Osteoblast (primary cell): ENCODE measurements at regions not wholly inside any gene's neighbourhood (a gene's known extent, or its start where the extent isn't known, plus 50 kb on each side); places are given as distances from the start of the nearest gene placed in this dataset.

Source experiments
- DNase-seq: peaks from one replicate; pipeline ENCODE4 v3.0.0; 2011; ENCODE audit warnings: low spot score, mixed read lengths; ENCODE audit not compliant: insufficient read length; ENCODE audit errors: missing footprints
- H2AFZ ChIP-seq: 2 replicates; pipeline ENCODE4 v1.6.0; 2011; ENCODE audit warnings: mild to moderate bottlenecking, low read length
- H3K27ac ChIP-seq: 2 replicates; pipeline ENCODE4 v1.5.1; 2011; ENCODE audit warnings: mild to moderate bottlenecking, low read depth, low read length, moderate library complexity
- H3K27me3 ChIP-seq: 2 replicates; pipeline ENCODE4 v1.6.0; 2012; ENCODE audit warnings: mild to moderate bottlenecking, control low read depth, inconsistent platforms, low read length, moderate library complexity; ENCODE audit not compliant: insufficient read depth
- H3K36me3 ChIP-seq: 2 replicates; pipeline ENCODE4 v1.5.1; 2011; ENCODE audit warnings: mild to moderate bottlenecking, low read length, control low read depth, moderate library complexity; ENCODE audit not compliant: insufficient read depth
- H3K4me1 ChIP-seq: 2 replicates; pipeline ENCODE4 v1.5.1; 2011; ENCODE audit warnings: mild to moderate bottlenecking, low read length, control low read depth, moderate library complexity; ENCODE audit not compliant: insufficient read depth
- H3K4me2 ChIP-seq: 2 replicates; pipeline ENCODE4 v1.6.0; 2011; ENCODE audit warnings: mild to moderate bottlenecking, low read length; ENCODE audit not compliant: insufficient read depth
- H3K4me3 ChIP-seq: fragments of 200-600 bp; sonication (generic); 3 replicates; pipeline ENCODE4 v1.5.1; 2012; ENCODE audit warnings: mild to moderate bottlenecking, low read length, inconsistent platforms; ENCODE audit not compliant: insufficient read depth
- H3K79me2 ChIP-seq: 2 replicates; pipeline ENCODE4 v1.6.0; 2012; ENCODE audit warnings: mild to moderate bottlenecking, low read length, control low read depth, inconsistent platforms; ENCODE audit not compliant: insufficient read depth
- H3K9me3 ChIP-seq: 2 replicates; pipeline ENCODE4 v1.5.1; 2011; ENCODE audit warnings: low read depth, low read length, control low read depth
- H4K20me1 ChIP-seq: 2 replicates; pipeline ENCODE4 v1.6.0; 2012; ENCODE audit warnings: mild to moderate bottlenecking, low read length, control low read depth; ENCODE audit not compliant: insufficient read depth
- CTCF ChIP-seq: IDR thresholded peaks from 2 replicates; pipeline ENCODE4 v1.5.1; 2011; ENCODE audit warnings: mild to moderate bottlenecking, low read depth, low read length, moderate library complexity; ENCODE audit errors: extremely low read depth

- H3K4me3 ChIP-seq = no peak overlapping the region
- no peak for TF ChIP-seq CTCF
- H3K4me2 ChIP-seq = no peak overlapping the region
- H4K20me1 ChIP-seq = no peaks in the 10 kb centered on the region
- H3K27ac ChIP-seq = no peak overlapping the region
- no peak for DNase-seq
- H3K9me3 ChIP-seq = no peaks in the 10 kb centered on the region
- H3K36me3 ChIP-seq = no peaks in the 10 kb centered on the region
- H2AFZ ChIP-seq = no peak overlapping the region
- no peaks in the 10 kb centered on the region for H3K79me2 ChIP-seq
- peaks cover 8% of the 10 kb centered on the region for H3K4me1 ChIP-seq
- H3K27me3 ChIP-seq = no peaks in the 10 kb centered on the region
These were observed 72.0 kb upstream of the PSMA6 start for GRCh38 chr14:35220027-35220676.

GRCh38 chr14:35220920-35221319 lies 71.3 kb upstream of the PSMA6 start:
- peaks cover 8% of the 10 kb centered on the region for H3K4me1 ChIP-seq
- H3K9me3 ChIP-seq = no peaks in the 10 kb centered on the region
- H3K4me3 ChIP-seq = no peak overlapping the region
- H2AFZ ChIP-seq = no peak overlapping the region
- H3K4me2 ChIP-seq = no peak overlapping the region
- no peak for DNase-seq
- H3K36me3 ChIP-seq = no peaks in the 10 kb centered on the region
- no peak for TF ChIP-seq CTCF
- H3K79me2 ChIP-seq = no peaks in the 10 kb centered on the region
- no peak overlapping the region for H3K27ac ChIP-seq
- H3K27me3 ChIP-seq = no peaks in the 10 kb centered on the region
- no peaks in the 10 kb centered on the region for H4K20me1 ChIP-seq

- H3K27me3 ChIP-seq = no peaks in the 10 kb centered on the region
- no peak overlapping the region for H3K4me3 ChIP-seq
- H3K4me2 ChIP-seq = no peak overlapping the region
- H4K20me1 ChIP-seq = no peaks in the 10 kb centered on the region
- H3K36me3 ChIP-seq = no peaks in the 10 kb centered on the region
- peaks cover 8% of the 10 kb centered on the region for H3K4me1 ChIP-seq
- no peak overlapping the region for H3K27ac ChIP-seq
- H3K79me2 ChIP-seq = no peaks in the 10 kb centered on the region
- no peak for TF ChIP-seq CTCF
- no peaks in the 10 kb centered on the region for H3K9me3 ChIP-seq
- no peak overlapping the region for H2AFZ ChIP-seq
- DNase-seq = no peak
These were observed 70.7 kb upstream of the PSMA6 start for GRCh38 chr14:35221462-35221861.

- no peak for DNase-seq
- no peak for TF ChIP-seq CTCF
These were observed 69.9 kb upstream of the PSMA6 start for GRCh38 chr14:35222324-35222723.

More at GRCh38 chr14:35222324-35222723, 69.9 kb upstream of the PSMA6 start:
- H3K4me2 ChIP-seq = no peak overlapping the region
- peaks cover 8% of the 10 kb centered on the region for H3K4me1 ChIP-seq
- H3K79me2 ChIP-seq = no peaks in the 10 kb centered on the region
- H4K20me1 ChIP-seq = no peaks in the 10 kb centered on the region
- no peak overlapping the region for H3K27ac ChIP-seq
- no peaks in the 10 kb centered on the region for H3K9me3 ChIP-seq
- H3K4me3 ChIP-seq = no peak overlapping the region
- no peaks in the 10 kb centered on the region for H3K36me3 ChIP-seq
- no peaks in the 10 kb centered on the region for H3K27me3 ChIP-seq
- no peak overlapping the region for H2AFZ ChIP-seq
